GM12878 (cell line): ENCODE measurements at regions not wholly inside any gene's neighbourhood (a gene's known extent, or its start where the extent isn't known, plus 50 kb on each side); places are given as distances from the start of the nearest gene placed in this dataset.

Experiments
- BRCA1 ChIP-seq: IDR thresholded peaks from 2 replicates; pipeline ENCODE4 v1.6.1; 2011; ENCODE audit warnings: low read depth, low read length, improper control_type of control experiment
- CEBPB ChIP-seq, 2 experiments: fragments of 150-350 bp in 1 of 2; IDR thresholded peaks; 2 replicates each; pipeline ENCODE4 v1.6.1; 2012 to 2014; ENCODE audit warnings: low read depth in 2 of 2, low read length in 2 of 2, borderline replicate concordance in 1 of 2, inconsistent platforms in 1 of 2
- CTCF ChIP-seq, 3 experiments: IDR thresholded peaks in 2 of 3; conservative IDR thresholded peaks in 1 of 3; 2 replicates each; pipeline ENCODE4 v1.5.1; 2011; ENCODE audit warnings: low read depth in 3 of 3, low read length in 3 of 3, mild to moderate bottlenecking in 3 of 3, control low read depth in 2 of 3, moderate library complexity in 2 of 3, inconsistent platforms in 1 of 3, mixed read lengths in 1 of 3; ENCODE audit not compliant: control insufficient read depth in 2 of 3, insufficient read depth in 1 of 3; ENCODE audit errors: extremely low read depth in 1 of 3
- ETV6 ChIP-seq, 2 experiments: fragments of 450-650 bp in 1 of 2; IDR thresholded peaks in 1 of 2; conservative IDR thresholded peaks in 1 of 2; 2 replicates each; pipeline ENCODE4 v1.6.1; 2014; ENCODE audit warnings: antibody characterized with exemption in 1 of 2, borderline replicate concordance in 1 of 2, low read depth in 1 of 2, mild to moderate bottlenecking in 1 of 2, moderate library complexity in 1 of 2
- MYC ChIP-seq: IDR thresholded peaks from 2 replicates; pipeline ENCODE4 v1.6.1; 2011; ENCODE audit warnings: mild to moderate bottlenecking, low read length, moderate library complexity, inconsistent platforms; ENCODE audit not compliant: insufficient read depth, insufficient replicate concordance, insufficient read length, severe bottlenecking
- NFXL1 ChIP-seq: fragments of 450-650 bp; IDR thresholded peaks from 2 replicates; pipeline ENCODE4 v1.6.1; 2017; ENCODE audit warnings: antibody characterized with exemption, mild to moderate bottlenecking, borderline replicate concordance
- NKRF ChIP-seq: fragments of 450-650 bp; conservative IDR thresholded peaks from 2 replicates; pipeline ENCODE4 v1.6.1; 2017; ENCODE audit warnings: mild to moderate bottlenecking, moderate library complexity
- POLR2A ChIP-seq: IDR thresholded peaks from 2 replicates; pipeline ENCODE4 v1.6.1; 2011; ENCODE audit warnings: low read depth, mild to moderate bottlenecking, low read length
- POLR2AphosphoS5 ChIP-seq: IDR thresholded peaks from 2 replicates; pipeline ENCODE4 v1.6.1; 2011; ENCODE audit warnings: mild to moderate bottlenecking, low read length, inconsistent platforms
- SIN3A ChIP-seq: IDR thresholded peaks from 2 replicates; pipeline ENCODE4 v1.6.1; 2012; ENCODE audit warnings: low read depth, low read length, improper control_type of control experiment
- SRF ChIP-seq, 2 experiments: IDR thresholded peaks; 2 replicates each; pipeline ENCODE4 v1.6.1; 2011; ENCODE audit warnings: low read depth in 2 of 2, low read length in 2 of 2, mild to moderate bottlenecking in 1 of 2, moderate library complexity in 1 of 2
- YY1 ChIP-seq: IDR thresholded peaks from 2 replicates; pipeline ENCODE4 v1.6.1; 2011; ENCODE audit warnings: low read depth, mild to moderate bottlenecking, low read length
- ZNF274 ChIP-seq: IDR thresholded peaks from one replicate; pipeline ENCODE4 v1.8.0; 2011; ENCODE audit not compliant: insufficient read length, insufficient read depth

- TF ChIP-seq POLR2A, result no peak
- no peak for TF ChIP-seq NFXL1
- no peak for TF ChIP-seq CTCF (IDR thresholded peaks at IDR 0.05 in 2 of 3, conservative IDR thresholded peaks at IDR 0.05 in 1 of 3; ENCODE audit: control insufficient read depth in 2 of 3, extremely low read depth in 1 of 3, insufficient read depth in 1 of 3, low read depth in 3 of 3, low read length in 3 of 3)
- no peak for TF ChIP-seq NKRF
- TF ChIP-seq CEBPB (IDR thresholded peaks at IDR 0.05; ENCODE audit: borderline replicate concordance in 1 of 2, low read depth in 2 of 2, low read length in 2 of 2), result no peak
- no peak for TF ChIP-seq ETV6 (conservative IDR thresholded peaks at IDR 0.05 in 1 of 2, IDR thresholded peaks at IDR 0.05 in 1 of 2; ENCODE audit: borderline replicate concordance in 1 of 2, low read depth in 1 of 2)
- no peak for TF ChIP-seq SRF (IDR thresholded peaks at IDR 0.05; ENCODE audit: low read depth in 2 of 2, low read length in 2 of 2)
- TF ChIP-seq POLR2AphosphoS5, result no peak
- no peak for TF ChIP-seq MYC
- TF ChIP-seq ZNF274, result no peak
- no peak for TF ChIP-seq BRCA1
- TF ChIP-seq SIN3A, result no peak
- TF ChIP-seq YY1, result no peak
Measured at GRCh38 chr3:178194539-178194938, 341.7 kb upstream of the KCNMB2 start.
